SK-N-SH (cell line): ENCODE measurements at regions not wholly inside any gene's neighbourhood (a gene's known extent, or its start where the extent isn't known, plus 50 kb on each side); places are given as distances from the start of the nearest gene placed in this dataset.
"Not testable (repeated sequence)": the region's sequence is repeated elsewhere in the genome, so short reads cannot be mapped to it uniquely, and the experiment has no call there.

Source experiments
- CTCF ChIA-PET: fragments of 300-600, 350-600 bp; formaldehyde crosslinking; extraction: SDS; loops from one replicate; lab custom pipeline; 2021; lab: Yijun Ruan, JAX
- POLR2A ChIA-PET: fragments of 350-600 bp; sonication (Branson Sonifier 250); formaldehyde crosslinking; extraction: SDS; loops from one replicate; lab custom pipeline; 2020; ENCODE audit warnings: antibody characterized with exemption, inconsistent platforms; lab: Yijun Ruan, JAX
- DNase-seq: peaks from one replicate; pipeline ENCODE4 v3.0.0; 2012
- H2AFZ ChIP-seq: fragments of 200-600 bp; sonication (generic); 2 replicates; pipeline ENCODE4 v1.8.1; 2016; ENCODE audit warnings: antibody characterized with exemption, mild to moderate bottlenecking, low read depth
- H3F3A ChIP-seq: fragments of 200-600 bp; sonication (generic); replicated peaks from 2 replicates; pipeline ENCODE3; 2016; ENCODE audit warnings: antibody characterized with exemption, mild to moderate bottlenecking; ENCODE audit not compliant: insufficient read depth
- H3K27ac ChIP-seq, 2 experiments: fragments of 200-500 bp in 1 of 2; fragments of 200-600 bp in 1 of 2; sonication (Bioruptor generic) in 1 of 2; sonication (generic), shearing (Covaris generic) in 1 of 2; 2 replicates each; pipeline versions ENCODE4 v1.5.1 to v1.6.1; 2014 to 2016; ENCODE audit warnings: low read depth in 2 of 2, inconsistent platforms in 1 of 2, low read length in 1 of 2, mild to moderate bottlenecking in 1 of 2, mixed read lengths in 1 of 2
- H3K27me3 ChIP-seq: fragments of 200-600 bp; sonication (generic), shearing (Covaris generic); 2 replicates; pipeline ENCODE4 v1.6.1; 2016; ENCODE audit warnings: mixed run types; ENCODE audit not compliant: insufficient read depth
- H3K36me3 ChIP-seq, 2 experiments: fragments of 200-500 bp in 1 of 2; fragments of 200-600 bp in 1 of 2; sonication (Bioruptor generic) in 1 of 2; sonication (generic) in 1 of 2; replicated peaks in 1 of 2; 2 replicates each; pipeline versions ENCODE3 to v1.5.1; 2014 to 2016; ENCODE audit warnings: low read length in 1 of 2, mild to moderate bottlenecking in 1 of 2; ENCODE audit not compliant: insufficient read depth in 2 of 2, control insufficient read depth in 1 of 2
- H3K4me1 ChIP-seq, 2 experiments: fragments of 200-500 bp in 1 of 2; fragments of 200-600 bp in 1 of 2; sonication (Bioruptor generic) in 1 of 2; sonication (generic), shearing (Covaris generic) in 1 of 2; 2 replicates each; pipeline versions ENCODE4 v1.5.1 to v1.6.1; 2014 to 2016; ENCODE audit warnings: low read depth in 1 of 2, low read length in 1 of 2, mixed run types in 1 of 2; ENCODE audit not compliant: insufficient read depth in 2 of 2, control insufficient read depth in 1 of 2
- H3K4me2 ChIP-seq: fragments of 200-600 bp; sonication (generic), shearing (Covaris generic); 2 replicates; pipeline ENCODE4 v1.6.1; 2017; ENCODE audit warnings: mixed run types
- H3K4me3 ChIP-seq, 2 experiments: fragments of 200-500 bp in 1 of 2; fragments of 200-600 bp in 1 of 2; sonication (Bioruptor generic) in 1 of 2; sonication (generic), shearing (Covaris generic) in 1 of 2; 2 replicates each; pipeline versions ENCODE4 v1.5.1 to v1.8.1; 2014 to 2016; ENCODE audit warnings: low read depth in 2 of 2, inconsistent platforms in 1 of 2, low read length in 1 of 2, mild to moderate bottlenecking in 1 of 2, mixed read lengths in 1 of 2, moderate library complexity in 1 of 2
- H3K79me2 ChIP-seq: fragments of 200-600 bp; sonication (generic); 2 replicates; pipeline ENCODE4 v1.8.1; 2017; ENCODE audit warnings: mild to moderate bottlenecking; ENCODE audit not compliant: insufficient read depth
- H3K9ac ChIP-seq: fragments of 200-600 bp; sonication (generic); 2 replicates; pipeline ENCODE4 v1.6.1; 2017; ENCODE audit warnings: mixed run types
- H3K9me2 ChIP-seq: fragments of 200-600 bp; sonication (generic); 2 replicates; pipeline ENCODE4 v1.6.1; 2017; ENCODE audit warnings: mixed run types
- H3K9me3 ChIP-seq: fragments of 200-600 bp; sonication (generic); 2 replicates; pipeline ENCODE4 v1.6.1; 2017; ENCODE audit warnings: mixed run types, mild to moderate bottlenecking, moderate library complexity
- H4K20me1 ChIP-seq: fragments of 200-600 bp; sonication (generic); 2 replicates; pipeline ENCODE4 v1.6.1; 2017; ENCODE audit warnings: mild to moderate bottlenecking, mixed run types; ENCODE audit not compliant: insufficient read depth
- ELF1 ChIP-seq: IDR thresholded peaks from 2 replicates; pipeline ENCODE4 v1.4.0; 2012
- EP300 ChIP-seq, 2 experiments: IDR thresholded peaks; 2 replicates each; pipeline versions ENCODE4 v1.4.0 to v1.6.1; 2012; ENCODE audit warnings: borderline replicate concordance in 1 of 2, low read depth in 1 of 2, low read length in 1 of 2
- EZH2phosphoT487 ChIP-seq: fragments of 200-600 bp; sonication (generic); IDR thresholded peaks from 2 replicates; pipeline ENCODE4 v1.6.1; 2017; ENCODE audit warnings: low read depth, mixed run types, mild to moderate bottlenecking, antibody characterized with exemption, moderate library complexity, borderline replicate concordance
- GABPA ChIP-seq: IDR thresholded peaks from 2 replicates; pipeline ENCODE4 v1.4.0; 2012; ENCODE audit warnings: low read depth, mild to moderate bottlenecking
- MXI1 ChIP-seq: IDR thresholded peaks from 2 replicates; pipeline ENCODE4 v1.6.1; 2012; ENCODE audit warnings: mild to moderate bottlenecking, low read depth, low read length, improper control_type of control experiment
- NRF1 ChIP-seq: IDR thresholded peaks from 2 replicates; pipeline ENCODE4 v1.6.1; 2012; ENCODE audit warnings: low read depth, mild to moderate bottlenecking, low read length
- POLR2AphosphoS5 ChIP-seq: IDR thresholded peaks from 2 replicates; pipeline ENCODE4 v1.6.1; 2012; ENCODE audit warnings: low read depth, low read length
- RCOR1 ChIP-seq: fragments of 150-350 bp; IDR thresholded peaks from 2 replicates; pipeline ENCODE4 v1.6.1; 2017; ENCODE audit warnings: antibody characterized with exemption, low read length
- SMC3 ChIP-seq: IDR thresholded peaks from 2 replicates; pipeline ENCODE4 v1.6.1; 2012; ENCODE audit warnings: low read depth, low read length, improper control_type of control experiment
- YY1 ChIP-seq: IDR thresholded peaks from 2 replicates; pipeline ENCODE4 v1.4.0; 2012; ENCODE audit warnings: low read depth, mild to moderate bottlenecking
- WGBS: methylation state at CpG from one replicate; pipeline ENCODE4 v1.1.6; 2017; ENCODE audit warnings: low lambda C conversion rate; 5-methylcytosine and 5-hydroxymethylcytosine counted together
- TF ChIP-seq, protein P1 (sequence below): IDR thresholded peaks from 2 replicates; pipeline ENCODE4 v1.6.1; 2012; ENCODE audit warnings: mild to moderate bottlenecking, low read depth, low read length, moderate library complexity
- TF ChIP-seq, protein P2 (sequence below): IDR thresholded peaks from 2 replicates; pipeline ENCODE4 v1.4.0; 2012; ENCODE audit warnings: low read depth, borderline replicate concordance
- TF ChIP-seq, protein P3 (sequence below): fragments of 150-350 bp; IDR thresholded peaks from 2 replicates; pipeline ENCODE4 v1.6.1; 2017; ENCODE audit warnings: antibody characterized with exemption, low read length, low read depth, borderline replicate concordance

DNA sequence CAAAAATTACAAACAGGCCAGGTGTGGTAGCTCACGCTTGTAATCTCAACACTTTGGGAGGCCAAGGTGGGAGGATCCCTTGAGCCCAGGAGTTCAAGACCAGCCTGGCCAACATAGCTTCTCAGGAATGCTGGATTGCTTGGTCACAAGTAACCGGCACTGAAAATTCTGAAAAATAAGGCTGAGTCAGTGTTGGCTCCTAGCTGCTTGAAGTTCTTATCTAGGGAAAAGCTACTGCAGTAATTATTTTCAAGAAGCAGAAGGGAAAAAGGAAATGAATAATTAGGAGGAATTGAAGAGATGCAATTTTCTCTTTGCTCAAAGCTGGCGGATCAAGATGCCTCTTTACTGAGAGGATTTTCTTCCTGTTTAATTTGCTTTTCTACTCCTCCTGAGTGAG, 75.0 kb upstream of the GTF3A start:
- CTCF ChIA-PET: interaction anchor here (1.2 to 3.7 kb wide), 6 partner anchors 10 to 635 kb away, joined by 4 to 26 read pairs (median 9); no protein-coding TSS in a partner anchor
- no peak overlapping the region for H3K4me3 ChIP-seq
- no peak overlapping the region for H3K9ac ChIP-seq
- H3F3A ChIP-seq: no peaks in the 10 kb centered on the region
- H3K4me1 ChIP-seq: no peaks in the 10 kb centered on the region
- no peak for DNase-seq
- no peak for TF ChIP-seq YY1
- no peak for TF ChIP-seq POLR2AphosphoS5
- no peak for TF ChIP-seq EZH2phosphoT487
- no peak for TF ChIP-seq MXI1
- TF ChIP-seq SMC3: no peak
- no peak for TF ChIP-seq GABPA
- TF ChIP-seq, protein P1, sequence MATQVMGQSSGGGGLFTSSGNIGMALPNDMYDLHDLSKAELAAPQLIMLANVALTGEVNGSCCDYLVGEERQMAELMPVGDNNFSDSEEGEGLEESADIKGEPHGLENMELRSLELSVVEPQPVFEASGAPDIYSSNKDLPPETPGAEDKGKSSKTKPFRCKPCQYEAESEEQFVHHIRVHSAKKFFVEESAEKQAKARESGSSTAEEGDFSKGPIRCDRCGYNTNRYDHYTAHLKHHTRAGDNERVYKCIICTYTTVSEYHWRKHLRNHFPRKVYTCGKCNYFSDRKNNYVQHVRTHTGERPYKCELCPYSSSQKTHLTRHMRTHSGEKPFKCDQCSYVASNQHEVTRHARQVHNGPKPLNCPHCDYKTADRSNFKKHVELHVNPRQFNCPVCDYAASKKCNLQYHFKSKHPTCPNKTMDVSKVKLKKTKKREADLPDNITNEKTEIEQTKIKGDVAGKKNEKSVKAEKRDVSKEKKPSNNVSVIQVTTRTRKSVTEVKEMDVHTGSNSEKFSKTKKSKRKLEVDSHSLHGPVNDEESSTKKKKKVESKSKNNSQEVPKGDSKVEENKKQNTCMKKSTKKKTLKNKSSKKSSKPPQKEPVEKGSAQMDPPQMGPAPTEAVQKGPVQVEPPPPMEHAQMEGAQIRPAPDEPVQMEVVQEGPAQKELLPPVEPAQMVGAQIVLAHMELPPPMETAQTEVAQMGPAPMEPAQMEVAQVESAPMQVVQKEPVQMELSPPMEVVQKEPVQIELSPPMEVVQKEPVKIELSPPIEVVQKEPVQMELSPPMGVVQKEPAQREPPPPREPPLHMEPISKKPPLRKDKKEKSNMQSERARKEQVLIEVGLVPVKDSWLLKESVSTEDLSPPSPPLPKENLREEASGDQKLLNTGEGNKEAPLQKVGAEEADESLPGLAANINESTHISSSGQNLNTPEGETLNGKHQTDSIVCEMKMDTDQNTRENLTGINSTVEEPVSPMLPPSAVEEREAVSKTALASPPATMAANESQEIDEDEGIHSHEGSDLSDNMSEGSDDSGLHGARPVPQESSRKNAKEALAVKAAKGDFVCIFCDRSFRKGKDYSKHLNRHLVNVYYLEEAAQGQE: no peak
- no peak for TF ChIP-seq EP300 (IDR thresholded peaks at IDR 0.05; ENCODE audit: borderline replicate concordance in 1 of 2, low read depth in 1 of 2, low read length in 1 of 2)
- TF ChIP-seq ELF1: no peak
- TF ChIP-seq NRF1: no peak
- TF ChIP-seq, protein P2, sequence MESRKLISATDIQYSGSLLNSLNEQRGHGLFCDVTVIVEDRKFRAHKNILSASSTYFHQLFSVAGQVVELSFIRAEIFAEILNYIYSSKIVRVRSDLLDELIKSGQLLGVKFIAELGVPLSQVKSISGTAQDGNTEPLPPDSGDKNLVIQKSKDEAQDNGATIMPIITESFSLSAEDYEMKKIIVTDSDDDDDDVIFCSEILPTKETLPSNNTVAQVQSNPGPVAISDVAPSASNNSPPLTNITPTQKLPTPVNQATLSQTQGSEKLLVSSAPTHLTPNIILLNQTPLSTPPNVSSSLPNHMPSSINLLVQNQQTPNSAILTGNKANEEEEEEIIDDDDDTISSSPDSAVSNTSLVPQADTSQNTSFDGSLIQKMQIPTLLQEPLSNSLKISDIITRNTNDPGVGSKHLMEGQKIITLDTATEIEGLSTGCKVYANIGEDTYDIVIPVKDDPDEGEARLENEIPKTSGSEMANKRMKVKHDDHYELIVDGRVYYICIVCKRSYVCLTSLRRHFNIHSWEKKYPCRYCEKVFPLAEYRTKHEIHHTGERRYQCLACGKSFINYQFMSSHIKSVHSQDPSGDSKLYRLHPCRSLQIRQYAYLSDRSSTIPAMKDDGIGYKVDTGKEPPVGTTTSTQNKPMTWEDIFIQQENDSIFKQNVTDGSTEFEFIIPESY: no peak
- TF ChIP-seq, protein P3, sequence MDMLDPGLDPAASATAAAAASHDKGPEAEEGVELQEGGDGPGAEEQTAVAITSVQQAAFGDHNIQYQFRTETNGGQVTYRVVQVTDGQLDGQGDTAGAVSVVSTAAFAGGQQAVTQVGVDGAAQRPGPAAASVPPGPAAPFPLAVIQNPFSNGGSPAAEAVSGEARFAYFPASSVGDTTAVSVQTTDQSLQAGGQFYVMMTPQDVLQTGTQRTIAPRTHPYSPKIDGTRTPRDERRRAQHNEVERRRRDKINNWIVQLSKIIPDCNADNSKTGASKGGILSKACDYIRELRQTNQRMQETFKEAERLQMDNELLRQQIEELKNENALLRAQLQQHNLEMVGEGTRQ: no peak
- no peak for TF ChIP-seq RCOR1
- H3K9me3 ChIP-seq: no peaks in the 10 kb centered on the region
- no peaks in the 10 kb centered on the region for H3K9me2 ChIP-seq
- H3K27ac ChIP-seq: no peak overlapping the region
- 44% methylated on average over 3 of the region's 3 CpGs for WGBS
- H3K27me3 ChIP-seq: peaks cover 28% of the 10 kb centered on the region; the same call in 1 of the 2 replicates
- H3K79me2 ChIP-seq: no peaks in the 10 kb centered on the region
- no peaks in the 10 kb centered on the region for H3K36me3 ChIP-seq
- no peak overlapping the region for H2AFZ ChIP-seq
- no peak overlapping the region for H3K4me2 ChIP-seq
- POLR2A ChIA-PET: no interaction called here
- no peaks in the 10 kb centered on the region for H4K20me1 ChIP-seq

- H3K4me2 ChIP-seq, H3F3A ChIP-seq, H3K9me3 ChIP-seq, H3K9ac ChIP-seq, H3K79me2 ChIP-seq, DNase-seq, H3K4me1 ChIP-seq, H4K20me1 ChIP-seq, H3K36me3 ChIP-seq, H2AFZ ChIP-seq, H3K4me3 ChIP-seq, POLR2A ChIA-PET, H3K9me2 ChIP-seq, H3K27ac ChIP-seq: not testable (repeated sequence)
- peaks cover 15% of the 10 kb centered on the region; the same call in 1 of the 2 replicates for H3K27me3 ChIP-seq
- CTCF ChIA-PET: interaction anchor here (1.5 to 3.7 kb wide), 5 partner anchors 8 to 404 kb away, joined by 5 to 26 read pairs (median 14); no protein-coding TSS in a partner anchor
- 43% methylated on average over 6 of the region's 6 CpGs for WGBS
Observed at GRCh38 chr13:27350825-27351224, 73.6 kb upstream of the GTF3A start.
